Calu3 (cell line): ENCODE measurements at regions not wholly inside any gene's neighbourhood (a gene's known extent, or its start where the extent isn't known, plus 50 kb on each side); places are given as distances from the start of the nearest gene placed in this dataset.

Experiments used
- BruUV-seq: library from RNA; stranded (reverse); fragments of 400-500 nt; replicated peaks from 2 replicates; lab custom pipeline; 2021; lab: Mats Ljungman, UMichigan
- CTCF ChIA-PET: fragments of 300-600 bp; sonication (Branson Sonifier 250); formaldehyde crosslinking; loops from one replicate; lab custom pipeline; 2022; ENCODE audit warnings: antibody characterized with exemption; lab: Charles Lee
- DNase-seq: peaks from one replicate; pipeline ENCODE4 v3.0.0; 2022
- H3K27ac Mint-ChIP-seq: one replicate; pipeline ENCODE4 v1.8.0; 2022; ENCODE audit warnings: mixed read lengths; ENCODE audit not compliant: unreplicated experiment
- H3K27me3 Mint-ChIP-seq: one replicate; pipeline ENCODE4 v1.8.0; 2022; ENCODE audit warnings: mixed read lengths; ENCODE audit not compliant: unreplicated experiment
- H3K36me3 Mint-ChIP-seq: one replicate; pipeline ENCODE4 v1.8.0; 2022; ENCODE audit warnings: mild to moderate bottlenecking, moderate library complexity, mixed read lengths; ENCODE audit not compliant: insufficient read depth, unreplicated experiment
- H3K4me1 Mint-ChIP-seq: one replicate; pipeline ENCODE4 v1.8.0; 2022; ENCODE audit warnings: mild to moderate bottlenecking, low read depth, mixed read lengths; ENCODE audit not compliant: unreplicated experiment
- H3K4me3 Mint-ChIP-seq: one replicate; pipeline ENCODE4 v1.8.0; 2022; ENCODE audit warnings: mild to moderate bottlenecking, low read depth, moderate library complexity, mixed read lengths; ENCODE audit not compliant: unreplicated experiment
- H3K9me3 Mint-ChIP-seq: one replicate; pipeline ENCODE4 v1.8.0; 2022; ENCODE audit warnings: low read depth, mixed read lengths; ENCODE audit not compliant: unreplicated experiment
- CTCF ChIP-seq: fragments of 200-600 bp; IDR thresholded peaks from one replicate; pipeline ENCODE4 v1.8.0; 2022; ENCODE audit warnings: antibody characterized with exemption; ENCODE audit not compliant: unreplicated experiment
- intact Hi-C: fragments of 100-400 bp; cut with micrococcal nuclease; formaldehyde crosslinking; loops from one replicate; pipeline ENCODE4 v1.10.0; 2022; ENCODE audit not compliant: unreplicated experiment

- no peak overlapping the region for H3K27ac Mint-ChIP-seq
- no TSS peak for BruUV-seq
- H3K4me1 Mint-ChIP-seq, result peaks cover 17% of the 10 kb centered on the region
- H3K27me3 Mint-ChIP-seq, result no peaks in the 10 kb centered on the region
- no peak for DNase-seq
- H3K36me3 Mint-ChIP-seq, result no peaks in the 10 kb centered on the region
- peaks cover 3% of the 10 kb centered on the region for H3K9me3 Mint-ChIP-seq
- H3K4me3 Mint-ChIP-seq, result no peak overlapping the region
- TF ChIP-seq CTCF, result no peak
- intact Hi-C loops, result no loop called here
- CTCF ChIA-PET, result no interaction called here
Measured at GRCh38 chr2:138280999-138281695, 220.4 kb upstream of the SPOPL start.

DNA sequence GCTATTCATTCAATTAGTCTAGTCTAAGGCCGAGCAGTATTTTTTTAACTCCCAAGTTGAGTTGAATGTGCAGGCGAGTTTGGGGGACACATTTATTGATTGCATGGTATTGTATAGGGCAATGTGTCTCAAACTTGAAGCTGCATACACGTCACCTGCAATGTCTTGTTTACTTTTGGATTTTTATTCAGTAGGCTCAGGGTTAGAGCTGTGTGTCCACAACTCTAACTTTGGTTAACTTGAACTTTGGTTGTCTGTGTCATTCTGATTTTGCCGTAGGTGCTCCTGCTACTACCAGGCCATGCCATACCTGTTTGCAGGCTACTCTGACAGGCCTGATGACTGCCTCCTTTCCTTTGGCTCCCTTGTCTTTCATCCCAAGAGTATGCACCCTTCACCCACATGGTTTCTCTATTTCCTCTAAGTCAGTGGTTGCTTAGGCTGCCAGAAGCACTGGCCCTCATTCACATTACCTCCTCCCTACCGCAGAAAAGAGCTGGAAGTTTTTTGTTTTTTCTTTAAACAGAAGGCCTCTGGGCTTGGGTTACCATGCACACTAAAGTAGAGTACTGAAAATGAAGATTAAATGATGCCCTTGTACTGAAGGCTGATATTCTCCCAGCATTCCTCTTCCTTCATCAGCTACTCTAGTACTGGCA, 219.4 kb upstream of the SPOPL start:
- H3K9me3 Mint-ChIP-seq, result peaks cover 5% of the 10 kb centered on the region
- H3K36me3 Mint-ChIP-seq, result no peaks in the 10 kb centered on the region
- no peaks in the 10 kb centered on the region for H3K27me3 Mint-ChIP-seq
- peaks cover 7% of the 10 kb centered on the region for H3K4me1 Mint-ChIP-seq
- CTCF ChIA-PET, result no interaction called here
- TF ChIP-seq CTCF, result no peak
- DNase-seq, result no peak
- H3K27ac Mint-ChIP-seq, result peak overlapping the region; percentile 36
- intact Hi-C loops, result no loop called here
- BruUV-seq, result no TSS peak
- no peak overlapping the region for H3K4me3 Mint-ChIP-seq

DNA sequence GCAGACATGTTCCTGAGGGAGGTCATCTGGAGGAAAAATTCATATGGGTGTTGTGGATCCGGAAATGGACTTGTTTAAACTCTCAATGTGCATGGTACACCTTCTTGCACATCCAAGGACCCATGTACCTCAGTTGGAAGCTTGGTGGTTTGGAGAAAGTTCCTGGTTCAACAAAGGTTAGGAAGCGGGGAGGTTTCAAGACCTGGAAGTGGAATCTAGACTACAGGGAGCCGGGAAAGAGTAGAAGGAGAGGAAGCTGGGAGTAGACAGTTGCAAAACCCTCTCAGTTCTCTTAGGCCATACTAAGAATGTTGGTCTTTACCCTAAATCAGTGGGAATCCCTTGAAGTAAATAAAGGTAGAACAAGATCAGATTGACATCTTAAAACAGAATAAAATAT, 209.8 kb upstream of the SPOPL start:
- no peak for TF ChIP-seq CTCF
- Mint-ChIP-seq H3K4me1 (peaks cover 20% of the 10 kb centered on the region), H3K9me3 (peaks cover 4% of the 10 kb centered on the region), H3K27ac (no peak overlapping the region), H3K36me3 (no peaks in the 10 kb centered on the region), H3K4me3 (no peak overlapping the region), H3K27me3 (no peaks in the 10 kb centered on the region)
- intact Hi-C loops, result no loop called here
- BruUV-seq, result no TSS peak
- CTCF ChIA-PET, result no interaction called here
- no peak for DNase-seq

GRCh38 chr2:138293045-138293444, 208.5 kb upstream of the SPOPL start:
- Mint-ChIP-seq H3K4me3 (no peak overlapping the region), H3K27me3 (no peaks in the 10 kb centered on the region), H3K9me3 (peaks cover 2% of the 10 kb centered on the region), H3K4me1 (peaks cover 20% of the 10 kb centered on the region), H3K36me3 (no peaks in the 10 kb centered on the region), H3K27ac (no peak overlapping the region)
- TF ChIP-seq CTCF, result no peak
- CTCF ChIA-PET, result no interaction called here
- intact Hi-C loops, result no loop called here
- DNase-seq, result no peak
- no TSS peak for BruUV-seq
